GM12875 (cell line): ENCODE measurements at regions not wholly inside any gene's neighbourhood (a gene's known extent, or its start where the extent isn't known, plus 50 kb on each side); places are given as distances from the start of the nearest gene placed in this dataset.

Source experiments
- H3K4me3 ChIP-seq: one replicate; pipeline ENCODE4 v1.5.1; 2011; ENCODE audit warnings: low read depth, low read length, control low read depth
- CTCF ChIP-seq: IDR thresholded peaks from 2 replicates; pipeline ENCODE4 v1.5.1; 2011; ENCODE audit warnings: low read depth, mild to moderate bottlenecking, control low read depth, inconsistent platforms, low read length, moderate library complexity, borderline replicate concordance; ENCODE audit not compliant: insufficient read depth

- no peak for TF ChIP-seq CTCF
- H3K4me3 ChIP-seq = no peak overlapping the region
Observed at GRCh38 chr13:105641121-105641520, 894.3 kb downstream of the EFNB2 start.

- no peak overlapping the region for H3K4me3 ChIP-seq
- no peak for TF ChIP-seq CTCF
Observed at GRCh38 chr13:105638426-105638825, 897.0 kb downstream of the EFNB2 start.

GRCh38 chr13:105634059-105634458 is 901.4 kb downstream of the EFNB2 start:
- no peak for TF ChIP-seq CTCF

DNA sequence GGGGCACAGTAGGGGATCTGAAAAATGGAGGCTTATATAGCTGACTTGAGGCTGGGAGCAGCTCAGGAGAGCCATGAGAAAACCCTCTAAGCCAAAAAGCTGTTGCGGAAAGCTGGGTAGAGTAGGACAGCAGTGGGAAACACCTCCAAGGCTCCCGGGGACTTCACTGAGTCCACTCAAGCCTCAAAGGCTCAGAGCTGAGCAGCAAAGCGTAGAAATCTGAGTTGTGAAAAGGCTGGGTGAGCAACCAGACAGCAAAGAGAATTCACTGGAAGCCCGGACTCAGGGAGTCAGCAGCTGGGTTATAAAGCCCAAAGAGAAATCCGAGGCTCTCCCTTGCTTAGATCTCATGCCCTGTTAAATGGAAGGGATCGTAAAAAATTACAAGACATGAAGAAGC is 905.0 kb downstream of the EFNB2 start:
- no peak for TF ChIP-seq CTCF
- no peak overlapping the region for H3K4me3 ChIP-seq

More at GRCh38 chr13:105634059-105634458, 901.4 kb downstream of the EFNB2 start:
- H3K4me3 ChIP-seq = no peak overlapping the region

DNA sequence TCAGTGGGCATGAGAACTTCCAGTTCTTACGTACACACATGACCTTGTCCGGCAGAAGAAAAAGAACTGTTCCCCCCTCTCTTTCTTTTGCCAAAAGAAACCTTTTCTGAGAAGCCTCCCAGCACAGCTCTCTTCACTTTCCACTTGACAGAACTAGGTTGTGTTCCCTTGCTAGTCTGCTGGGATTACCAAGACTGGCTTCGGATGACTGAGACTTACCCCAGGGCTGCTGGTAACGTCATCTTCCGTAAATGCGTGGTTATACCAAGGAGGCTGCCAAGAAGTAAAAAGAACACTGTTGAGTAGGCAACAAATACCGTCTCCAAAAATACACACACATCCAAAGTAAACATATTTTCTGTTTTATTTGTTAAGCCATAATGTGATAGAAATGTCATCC is 908.2 kb downstream of the EFNB2 start:
- no peak for TF ChIP-seq CTCF
- no peak overlapping the region for H3K4me3 ChIP-seq

DNA sequence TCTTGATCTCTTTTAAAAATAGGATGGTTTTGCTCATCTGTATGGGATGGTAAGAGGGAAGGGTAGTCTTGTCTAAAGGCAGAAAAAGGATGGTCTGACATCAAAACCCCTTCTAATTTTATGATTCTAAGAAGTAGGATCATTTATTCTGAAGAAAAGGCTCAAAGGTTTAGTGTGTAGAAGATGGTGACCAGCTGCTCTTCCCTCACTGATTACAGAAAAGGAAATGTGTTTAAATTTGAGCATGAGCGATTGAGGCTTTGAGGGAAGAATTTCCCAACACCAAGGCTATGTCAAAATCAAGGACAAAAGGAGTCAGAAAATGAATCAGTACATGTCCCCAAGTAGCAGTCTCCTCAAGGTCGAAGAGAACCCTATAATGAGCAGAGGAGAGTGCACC is 909.8 kb downstream of the EFNB2 start:
- H3K4me3 ChIP-seq = no peak overlapping the region
- TF ChIP-seq CTCF = no peak

GRCh38 chr13:105616333-105617075 is 919.0 kb downstream of the EFNB2 start:
- no peak for TF ChIP-seq CTCF
- H3K4me3 ChIP-seq = no peak overlapping the region
